ENCODE measurements at regions not wholly inside any gene's neighbourhood (a gene's known extent, or its start where the extent isn't known, plus 50 kb on each side); places are given as distances from the start of the nearest gene placed in this dataset.

DNA sequence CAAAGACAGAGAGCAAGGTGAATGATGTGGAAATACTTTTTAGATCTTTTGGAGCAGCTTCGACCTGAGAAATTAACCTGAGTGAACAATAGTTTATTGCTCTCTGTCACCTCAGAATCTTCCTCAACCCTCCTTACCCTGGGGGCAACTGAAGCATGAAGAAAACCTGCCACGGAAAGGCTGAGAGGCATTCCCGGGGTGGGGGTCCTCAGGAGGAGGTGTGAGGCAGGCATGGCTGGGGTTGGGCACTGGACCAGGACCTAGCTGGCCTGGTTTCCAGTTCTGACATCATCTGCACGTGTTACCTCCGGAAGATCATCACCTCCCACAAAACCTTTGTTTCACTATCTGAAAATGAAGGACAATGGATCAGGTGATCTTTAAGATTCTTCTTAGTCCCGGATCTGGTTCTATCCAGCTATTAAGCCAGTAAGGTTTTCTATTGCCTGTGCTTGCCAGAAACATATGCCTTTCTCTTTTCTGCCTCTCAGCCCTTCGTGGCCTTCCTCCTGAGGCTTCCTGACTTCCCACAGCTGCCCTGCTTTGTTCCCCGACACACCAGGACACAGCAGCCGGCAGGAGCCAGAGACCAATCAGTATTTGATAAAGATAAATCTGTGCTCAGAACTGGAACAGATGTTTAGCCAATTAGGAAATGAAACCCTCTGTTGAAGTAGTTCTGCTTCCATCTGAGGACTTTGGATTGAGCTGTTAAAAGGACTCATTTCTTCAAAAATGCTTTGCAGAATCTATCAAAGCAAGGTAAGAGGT, 232.5 kb downstream of the TDRD15 start:
- no peak overlapping the region for H3K27ac ChIP-seq (ENCODE audit: low read depth, low read length)
- H2BK15ac ChIP-seq (replicated peaks; ENCODE audit: low read depth): no peak overlapping the region
- WGBS (ENCODE audit: extremely low coverage, insufficient coverage, low lambda C conversion rate): no CpG with 5 or more reads among the region's 9 CpGs

GRCh38 chr2:21356857-21357255, 233.1 kb downstream of the TDRD15 start:
- no CpG with 5 or more reads among the region's 3 CpGs for WGBS (ENCODE audit: extremely low coverage, insufficient coverage, low lambda C conversion rate)

More for the DNA sequence above, 232.5 kb downstream of the TDRD15 start:
- Histone ChIP-seq H3K56ac (ENCODE audit: low read length) (no peak overlapping the region), H4K5ac (ENCODE audit: low read length) (no peak overlapping the region), H3K36me3 (ENCODE audit: control insufficient read depth, insufficient read depth, low read length) (no peaks in the 10 kb centered on the region), H3K4me1 (ENCODE audit: control insufficient read depth, low read depth, low read length) (peaks cover 9% of the 10 kb centered on the region), H3K9ac (ENCODE audit: low read length) (no peak overlapping the region), H3K18ac (ENCODE audit: low read length) (no peak overlapping the region), H3K79me2 (ENCODE audit: control insufficient read depth, insufficient read depth, low read length) (no peaks in the 10 kb centered on the region), H2AK5ac (ENCODE audit: low read length) (no peak overlapping the region), H2BK5ac (ENCODE audit: low read length) (no peak overlapping the region), H3K27me3 (ENCODE audit: insufficient read depth, low read length, poor library complexity) (no peaks in the 10 kb centered on the region), H3K23ac (ENCODE audit: low read length) (no peak overlapping the region), H3K4me2 (ENCODE audit: low read length) (no peak overlapping the region), H2BK120ac (ENCODE audit: low read depth, low read length) (no peak overlapping the region), H4K8ac (ENCODE audit: low read depth, low read length) (no peak overlapping the region), H3K4ac (ENCODE audit: low read depth, low read length) (peak overlapping the region; percentile 6), H3K4me3 (ENCODE audit: low read length) (no peak overlapping the region), H3K79me1 (ENCODE audit: low read length) (no peaks in the 10 kb centered on the region)
- DNase-seq: peak; percentile 56

DNA sequence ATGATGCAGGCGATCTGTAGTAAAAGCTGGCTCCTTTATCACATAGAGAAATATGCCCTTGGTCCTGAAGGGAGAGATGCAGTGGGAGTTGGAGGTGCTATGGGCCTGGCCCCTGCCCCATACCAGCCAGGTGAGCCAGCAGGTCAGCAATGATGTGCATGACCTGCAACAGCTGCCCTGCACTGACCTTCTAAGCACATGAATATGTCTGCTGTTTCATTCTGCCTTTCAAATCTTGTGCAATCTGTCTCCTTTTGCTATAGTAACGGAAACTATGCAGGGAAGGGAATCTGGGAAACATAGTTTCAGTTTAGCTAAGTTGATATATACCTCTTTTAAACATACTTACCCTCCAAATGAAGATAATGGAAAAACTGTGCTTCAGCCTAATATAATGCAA, 235.2 kb downstream of the TDRD15 start:
- no peak for DNase-seq
- H4K8ac ChIP-seq (ENCODE audit: low read depth, low read length): no peak overlapping the region
- no peak overlapping the region for H2AK5ac ChIP-seq (ENCODE audit: low read length)
- H3K79me2 ChIP-seq (ENCODE audit: control insufficient read depth, insufficient read depth, low read length): no peaks in the 10 kb centered on the region
- no peak overlapping the region for H2BK5ac ChIP-seq (ENCODE audit: low read length)
- no peak overlapping the region for H2BK120ac ChIP-seq (ENCODE audit: low read depth, low read length)
- H3K4ac ChIP-seq (ENCODE audit: low read depth, low read length): no peak overlapping the region
- no peak overlapping the region for H3K27ac ChIP-seq (ENCODE audit: low read depth, low read length)
- no peak overlapping the region for H3K23ac ChIP-seq (ENCODE audit: low read length)
- H3K27me3 ChIP-seq (ENCODE audit: insufficient read depth, low read length, poor library complexity): no peaks in the 10 kb centered on the region
- WGBS (ENCODE audit: extremely low coverage, insufficient coverage, low lambda C conversion rate): no CpG with 5 or more reads among the region's 2 CpGs
- H3K36me3 ChIP-seq (ENCODE audit: control insufficient read depth, insufficient read depth, low read length): no peaks in the 10 kb centered on the region
- no peak overlapping the region for H3K18ac ChIP-seq (ENCODE audit: low read length)
- no peaks in the 10 kb centered on the region for H3K79me1 ChIP-seq (ENCODE audit: low read length)
- no peak overlapping the region for H2BK15ac ChIP-seq (replicated peaks; ENCODE audit: low read depth)
- H3K4me3 ChIP-seq (ENCODE audit: low read length): no peak overlapping the region
- H3K4me1 ChIP-seq (ENCODE audit: control insufficient read depth, low read depth, low read length): peaks cover 9% of the 10 kb centered on the region
- H3K4me2 ChIP-seq (ENCODE audit: low read length): no peak overlapping the region
- H4K5ac ChIP-seq (ENCODE audit: low read length): no peak overlapping the region
- H3K9ac ChIP-seq (ENCODE audit: low read length): no peak overlapping the region
- no peak overlapping the region for H3K56ac ChIP-seq (ENCODE audit: low read length)

More at GRCh38 chr2:21356857-21357255, 233.1 kb downstream of the TDRD15 start:
- Histone ChIP-seq H2BK5ac (ENCODE audit: low read length) (no peak overlapping the region), H3K4me3 (ENCODE audit: low read length) (no peak overlapping the region), H3K56ac (ENCODE audit: low read length) (no peak overlapping the region), H2AK5ac (ENCODE audit: low read length) (no peak overlapping the region), H3K9ac (ENCODE audit: low read length) (no peak overlapping the region), H4K8ac (ENCODE audit: low read depth, low read length) (no peak overlapping the region), H3K27ac (ENCODE audit: low read depth, low read length) (no peak overlapping the region), H2BK15ac (replicated peaks; ENCODE audit: low read depth) (no peak overlapping the region), H2BK120ac (ENCODE audit: low read depth, low read length) (no peak overlapping the region), H3K79me1 (ENCODE audit: low read length) (no peaks in the 10 kb centered on the region), H3K18ac (ENCODE audit: low read length) (no peak overlapping the region), H4K5ac (ENCODE audit: low read length) (no peak overlapping the region), H3K4me2 (ENCODE audit: low read length) (no peak overlapping the region), H3K79me2 (ENCODE audit: control insufficient read depth, insufficient read depth, low read length) (no peaks in the 10 kb centered on the region), H3K36me3 (ENCODE audit: control insufficient read depth, insufficient read depth, low read length) (no peaks in the 10 kb centered on the region), H3K27me3 (ENCODE audit: insufficient read depth, low read length, poor library complexity) (no peaks in the 10 kb centered on the region), H3K4ac (ENCODE audit: low read depth, low read length) (no peak overlapping the region), H3K4me1 (ENCODE audit: control insufficient read depth, low read depth, low read length) (peaks cover 9% of the 10 kb centered on the region), H3K23ac (ENCODE audit: low read length) (no peak overlapping the region)
- DNase-seq: peak; percentile 65

- H3K4ac ChIP-seq (ENCODE audit: low read depth, low read length): no peak overlapping the region
- H3K9ac ChIP-seq (ENCODE audit: low read length): no peak overlapping the region
- DNase-seq: no peak
- no peak overlapping the region for H2BK120ac ChIP-seq (ENCODE audit: low read depth, low read length)
- H3K23ac ChIP-seq (ENCODE audit: low read length): no peak overlapping the region
- no peaks in the 10 kb centered on the region for H3K36me3 ChIP-seq (ENCODE audit: control insufficient read depth, insufficient read depth, low read length)
- no peak overlapping the region for H4K5ac ChIP-seq (ENCODE audit: low read length)
- no peaks in the 10 kb centered on the region for H3K27me3 ChIP-seq (ENCODE audit: insufficient read depth, low read length, poor library complexity)
- no peak overlapping the region for H2BK15ac ChIP-seq (replicated peaks; ENCODE audit: low read depth)
- H2BK5ac ChIP-seq (ENCODE audit: low read length): no peak overlapping the region
- peaks cover 7% of the 10 kb centered on the region for H3K4me1 ChIP-seq (ENCODE audit: control insufficient read depth, low read depth, low read length)
- H3K4me2 ChIP-seq (ENCODE audit: low read length): no peak overlapping the region
- H2AK5ac ChIP-seq (ENCODE audit: low read length): no peak overlapping the region
- H3K79me1 ChIP-seq (ENCODE audit: low read length): no peaks in the 10 kb centered on the region
- H3K27ac ChIP-seq (ENCODE audit: low read depth, low read length): no peak overlapping the region
- WGBS (ENCODE audit: extremely low coverage, insufficient coverage, low lambda C conversion rate): no CpG with 5 or more reads among the region's 3 CpGs
- no peak overlapping the region for H3K4me3 ChIP-seq (ENCODE audit: low read length)
- H3K56ac ChIP-seq (ENCODE audit: low read length): no peak overlapping the region
- no peak overlapping the region for H4K8ac ChIP-seq (ENCODE audit: low read depth, low read length)
- no peaks in the 10 kb centered on the region for H3K79me2 ChIP-seq (ENCODE audit: control insufficient read depth, insufficient read depth, low read length)
- H3K18ac ChIP-seq (ENCODE audit: low read length): no peak overlapping the region
Measured at GRCh38 chr2:21361384-21361783, 237.6 kb downstream of the TDRD15 start.

- Histone ChIP-seq H4K8ac (ENCODE audit: low read depth, low read length) (no peak overlapping the region), H3K36me3 (ENCODE audit: control insufficient read depth, insufficient read depth, low read length) (no peaks in the 10 kb centered on the region), H2BK15ac (replicated peaks; ENCODE audit: low read depth) (no peak overlapping the region), H3K79me1 (ENCODE audit: low read length) (no peaks in the 10 kb centered on the region), H2AK5ac (ENCODE audit: low read length) (no peak overlapping the region), H3K9ac (ENCODE audit: low read length) (no peak overlapping the region), H3K18ac (ENCODE audit: low read length) (no peak overlapping the region), H3K56ac (ENCODE audit: low read length) (no peak overlapping the region), H3K79me2 (ENCODE audit: control insufficient read depth, insufficient read depth, low read length) (no peaks in the 10 kb centered on the region), H3K4me1 (ENCODE audit: control insufficient read depth, low read depth, low read length) (peaks cover under 1% of the 10 kb centered on the region), H2BK5ac (ENCODE audit: low read length) (no peak overlapping the region), H3K4ac (ENCODE audit: low read depth, low read length) (no peak overlapping the region), H3K4me3 (ENCODE audit: low read length) (no peak overlapping the region), H3K27me3 (ENCODE audit: insufficient read depth, low read length, poor library complexity) (no peaks in the 10 kb centered on the region), H3K23ac (ENCODE audit: low read length) (no peak overlapping the region), H3K4me2 (ENCODE audit: low read length) (no peak overlapping the region), H3K27ac (ENCODE audit: low read depth, low read length) (no peak overlapping the region), H4K5ac (ENCODE audit: low read length) (no peak overlapping the region), H2BK120ac (ENCODE audit: low read depth, low read length) (no peak overlapping the region)
- no peak for DNase-seq
- WGBS (ENCODE audit: extremely low coverage, insufficient coverage, low lambda C conversion rate): no CpG with 5 or more reads among the region's 5 CpGs
Measured at GRCh38 chr2:21361957-21362486, 238.3 kb downstream of the TDRD15 start.
